Astrocyte of the cerebellum (primary cell): ENCODE measurements at regions not wholly inside any gene's neighbourhood (a gene's known extent, or its start where the extent isn't known, plus 50 kb on each side); places are given as distances from the start of the nearest gene placed in this dataset.

Source experiments
- DNase-seq: peaks from one replicate; pipeline ENCODE4 v3.0.0-alpha.2; 2011; ENCODE audit warnings: low read depth
- H3K4me3 ChIP-seq: 2 replicates; pipeline ENCODE4 v1.5.1; 2011; ENCODE audit warnings: mild to moderate bottlenecking, low read depth, low read length, moderate library complexity
- in situ Hi-C: cut with HindIII; loops from 2 replicates; pipeline ENCODE4 v1.10.0; 2017; ENCODE audit warnings: low sequenced_read_pairs
- TF ChIP-seq, protein P1 (sequence below): IDR thresholded peaks from 2 replicates; pipeline ENCODE4 v1.5.1; 2012; ENCODE audit warnings: low read length, low read depth, moderate library complexity, mild to moderate bottlenecking; ENCODE audit errors: missing control alignments

DNA sequence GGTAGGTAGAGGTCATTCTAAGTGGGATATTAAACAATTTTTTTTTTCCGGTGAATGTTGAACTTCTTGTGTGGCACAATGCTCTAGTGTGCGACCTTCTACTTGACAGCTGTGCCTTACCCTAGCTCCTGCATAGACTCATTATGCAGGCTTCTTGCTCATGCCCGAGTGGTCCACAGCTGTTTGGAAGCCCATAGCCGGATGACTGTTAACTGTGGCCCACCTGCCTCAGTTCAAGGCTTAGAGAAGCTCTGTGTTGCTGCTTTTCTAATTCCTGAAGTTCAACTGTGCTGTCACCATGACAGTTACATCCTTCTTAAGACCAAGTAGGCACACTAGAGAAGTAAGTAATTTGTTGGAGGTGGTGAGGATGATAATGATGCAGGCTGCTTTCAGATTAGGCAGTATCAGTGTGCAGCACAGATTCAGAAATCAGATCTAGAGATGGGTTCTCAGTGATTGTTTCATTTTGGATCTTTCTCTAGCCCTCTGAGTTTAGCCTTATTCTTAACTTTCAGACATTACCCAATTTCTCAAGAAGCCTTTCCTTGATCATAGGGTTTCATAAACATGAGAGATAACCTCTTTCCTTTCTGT lies 278.4 kb downstream of the PHF14 start:
- H3K4me3 ChIP-seq, result no peak overlapping the region
- no peak for DNase-seq
- in situ Hi-C loops, result no loop called here
- TF ChIP-seq, protein P1, sequence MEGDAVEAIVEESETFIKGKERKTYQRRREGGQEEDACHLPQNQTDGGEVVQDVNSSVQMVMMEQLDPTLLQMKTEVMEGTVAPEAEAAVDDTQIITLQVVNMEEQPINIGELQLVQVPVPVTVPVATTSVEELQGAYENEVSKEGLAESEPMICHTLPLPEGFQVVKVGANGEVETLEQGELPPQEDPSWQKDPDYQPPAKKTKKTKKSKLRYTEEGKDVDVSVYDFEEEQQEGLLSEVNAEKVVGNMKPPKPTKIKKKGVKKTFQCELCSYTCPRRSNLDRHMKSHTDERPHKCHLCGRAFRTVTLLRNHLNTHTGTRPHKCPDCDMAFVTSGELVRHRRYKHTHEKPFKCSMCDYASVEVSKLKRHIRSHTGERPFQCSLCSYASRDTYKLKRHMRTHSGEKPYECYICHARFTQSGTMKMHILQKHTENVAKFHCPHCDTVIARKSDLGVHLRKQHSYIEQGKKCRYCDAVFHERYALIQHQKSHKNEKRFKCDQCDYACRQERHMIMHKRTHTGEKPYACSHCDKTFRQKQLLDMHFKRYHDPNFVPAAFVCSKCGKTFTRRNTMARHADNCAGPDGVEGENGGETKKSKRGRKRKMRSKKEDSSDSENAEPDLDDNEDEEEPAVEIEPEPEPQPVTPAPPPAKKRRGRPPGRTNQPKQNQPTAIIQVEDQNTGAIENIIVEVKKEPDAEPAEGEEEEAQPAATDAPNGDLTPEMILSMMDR, result no peak

DNA sequence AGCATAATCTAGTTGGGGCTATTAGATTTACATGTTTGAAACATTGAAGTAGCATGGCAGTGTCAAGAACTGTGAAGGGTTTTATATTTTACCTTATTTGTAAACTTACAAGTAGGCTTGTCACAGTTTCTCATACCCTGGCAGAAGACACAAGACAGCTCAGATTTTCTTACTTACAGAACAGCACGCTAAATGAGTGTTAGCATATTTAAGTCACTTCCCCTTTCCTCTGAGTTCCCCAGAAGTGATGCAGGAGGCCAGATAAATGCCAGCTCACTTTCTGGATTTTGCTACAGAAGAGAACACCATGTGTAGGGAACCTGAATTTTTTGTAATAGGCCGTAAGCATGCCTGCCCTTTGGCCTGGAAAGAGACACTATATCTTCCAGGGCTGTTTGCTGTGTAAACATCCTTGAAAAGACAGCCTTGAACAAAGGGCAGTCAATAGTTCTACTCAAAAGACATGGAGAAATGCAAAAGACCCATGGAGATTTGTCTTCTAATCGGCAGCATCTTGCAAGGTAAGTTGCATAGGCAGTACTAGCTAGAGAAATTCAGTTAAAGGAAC lies 279.1 kb downstream of the PHF14 start:
- no peak for DNase-seq
- H3K4me3 ChIP-seq, result no peak overlapping the region
- TF ChIP-seq, protein P1, result no peak
- in situ Hi-C loops, result no loop called here

DNA sequence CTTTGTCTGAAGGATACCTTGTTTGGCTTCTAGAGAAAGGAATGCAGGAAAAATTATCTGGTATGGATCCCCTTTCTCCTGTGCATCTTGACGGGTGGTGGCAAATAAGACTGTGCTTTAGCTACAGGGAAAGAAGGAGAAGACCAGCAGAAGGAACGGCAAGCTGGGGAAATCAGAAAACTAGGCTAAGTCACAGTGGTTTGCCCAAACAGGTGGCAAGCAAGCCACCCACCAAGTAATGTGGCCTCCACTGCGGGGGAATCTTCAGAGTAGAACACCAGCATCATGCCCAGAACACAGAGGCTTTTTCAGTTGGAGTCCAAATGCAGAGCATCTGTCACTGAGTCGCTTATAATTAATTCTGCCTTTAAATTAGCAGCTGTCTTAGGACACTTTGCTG lies 282.8 kb downstream of the PHF14 start:
- TF ChIP-seq, protein P1, result no peak
- H3K4me3 ChIP-seq, result no peak overlapping the region
- DNase-seq, result no peak
- in situ Hi-C loops, result no loop called here

DNA sequence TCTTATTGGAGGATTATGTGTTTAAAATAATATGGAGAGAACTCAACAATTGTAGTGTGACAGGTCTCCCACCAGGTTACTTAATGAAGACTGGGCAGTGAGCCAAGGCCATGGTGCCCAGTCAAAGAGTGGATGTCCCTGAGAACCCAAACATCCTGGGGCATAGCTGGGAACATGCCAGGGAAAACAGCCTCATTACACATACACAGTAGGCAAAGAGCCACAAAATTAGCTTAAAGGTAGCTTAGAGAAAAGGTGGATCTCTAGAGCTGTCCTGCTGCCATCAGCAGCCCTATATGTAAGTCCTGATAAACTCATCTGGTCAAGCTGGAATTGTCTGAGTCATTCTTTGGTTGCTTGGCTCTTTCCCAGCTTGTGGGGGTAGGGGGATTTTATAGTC lies 287.8 kb downstream of the PHF14 start:
- no peak for DNase-seq
- TF ChIP-seq, protein P1, result no peak
- in situ Hi-C loops, result no loop called here
- no peak overlapping the region for H3K4me3 ChIP-seq

DNA sequence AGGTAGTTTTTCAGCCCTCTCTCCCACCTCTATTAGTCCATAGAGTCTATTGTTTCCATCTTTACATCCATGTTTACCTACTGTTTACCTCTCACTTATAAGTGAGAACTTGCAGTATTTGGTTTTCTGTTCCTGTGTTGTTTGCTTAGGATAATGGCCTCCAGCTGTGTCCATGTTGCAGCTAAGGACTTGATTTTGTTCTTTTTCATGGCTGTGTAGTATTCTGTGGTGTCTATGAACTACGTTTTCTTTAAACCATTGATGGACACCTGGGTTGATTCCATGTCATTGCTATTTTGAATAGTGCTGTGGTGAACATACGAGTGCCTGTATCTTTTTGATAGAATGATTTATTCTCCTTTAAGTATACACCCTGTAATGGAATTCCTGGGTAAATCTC lies 292.4 kb downstream of the PHF14 start:
- no peak overlapping the region for H3K4me3 ChIP-seq
- DNase-seq, result no peak
- in situ Hi-C loops, result no loop called here
- TF ChIP-seq, protein P1, result no peak

DNA sequence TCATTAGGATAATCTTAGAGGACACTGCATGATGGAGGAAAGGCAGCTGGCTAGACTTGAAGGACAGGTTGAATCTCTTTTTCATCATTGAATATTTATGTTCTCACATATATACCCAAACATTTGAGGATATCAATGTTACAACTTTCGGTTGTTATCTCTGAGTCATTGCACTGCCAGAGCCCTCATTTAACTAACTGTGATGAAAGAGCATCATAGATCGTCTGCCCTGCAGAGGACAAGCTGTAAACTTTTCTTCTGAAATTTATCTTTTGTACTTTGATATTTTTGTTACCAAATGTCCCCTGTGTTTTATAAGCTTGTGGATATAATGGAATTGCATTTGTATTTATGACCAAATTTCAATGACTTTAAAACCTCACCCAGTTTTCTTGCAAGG lies 298.7 kb downstream of the PHF14 start:
- no peak for DNase-seq
- in situ Hi-C loops, result no loop called here
- TF ChIP-seq, protein P1, result no peak
- no peak overlapping the region for H3K4me3 ChIP-seq
